Epithelial cell of proximal tubule (primary cell): ENCODE measurements at regions not wholly inside any gene's neighbourhood (a gene's known extent, or its start where the extent isn't known, plus 50 kb on each side); places are given as distances from the start of the nearest gene placed in this dataset.
A peak's percentile ranks its signal among the peaks of the same experiment; 100 is the strongest.

Experiments used
- DNase-seq: peaks from one replicate; pipeline ENCODE4 v3.0.0-alpha.2; 2011; ENCODE audit warnings: low read depth
- H3K4me3 ChIP-seq: 2 replicates; pipeline ENCODE4 v1.5.1; 2011; ENCODE audit warnings: low read depth, mild to moderate bottlenecking, low read length
- CTCF ChIP-seq: conservative IDR thresholded peaks from 2 replicates; pipeline ENCODE4 v1.5.1; 2012; ENCODE audit warnings: low read depth, mild to moderate bottlenecking, low read length

DNA sequence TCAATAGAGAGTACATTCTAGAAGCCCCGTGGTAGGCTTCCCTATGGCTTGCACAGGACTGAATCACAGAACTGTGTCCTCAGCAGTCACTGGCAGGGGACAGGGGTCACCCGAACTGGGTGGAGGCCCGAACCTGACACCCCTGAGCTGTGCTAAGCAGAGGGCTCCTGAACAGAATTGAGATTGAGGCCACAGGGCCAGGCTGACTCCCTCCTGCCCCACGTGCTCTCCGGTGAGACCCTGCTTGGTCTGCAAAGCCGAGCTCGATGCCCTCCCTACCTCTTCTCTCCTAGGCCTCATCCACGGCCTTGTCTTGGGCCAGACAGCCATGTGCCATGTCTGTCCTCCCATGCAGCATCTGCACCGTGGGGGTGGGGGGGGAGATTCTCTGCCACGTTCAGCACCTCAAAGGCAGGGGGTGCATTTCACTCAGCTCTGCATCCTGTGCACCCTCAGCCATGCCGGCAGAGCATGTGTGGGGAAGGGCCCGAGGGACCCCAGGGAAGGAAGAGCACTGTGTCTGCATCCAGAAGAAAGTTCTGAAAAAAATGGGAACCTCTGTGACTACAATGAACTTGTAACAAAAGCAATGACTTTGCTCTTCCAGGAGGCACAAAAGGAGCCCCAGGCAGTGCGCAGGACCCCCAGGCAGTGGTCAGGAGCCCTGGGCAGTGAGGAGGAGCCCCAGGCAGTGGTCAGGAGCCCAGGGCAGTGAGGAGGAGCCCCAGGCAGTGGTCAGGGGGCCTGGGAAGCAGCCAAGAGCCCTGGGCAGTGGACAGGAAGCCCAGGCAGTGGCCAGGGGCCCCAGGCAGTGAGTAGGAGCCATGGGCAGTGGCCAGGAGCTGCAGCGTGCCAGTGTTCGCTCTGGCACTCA lies 76.7 kb upstream of the SEPTIN5 start:
- DNase-seq, result no peak
- no peak for TF ChIP-seq CTCF
- no peak overlapping the region for H3K4me3 ChIP-seq

DNA sequence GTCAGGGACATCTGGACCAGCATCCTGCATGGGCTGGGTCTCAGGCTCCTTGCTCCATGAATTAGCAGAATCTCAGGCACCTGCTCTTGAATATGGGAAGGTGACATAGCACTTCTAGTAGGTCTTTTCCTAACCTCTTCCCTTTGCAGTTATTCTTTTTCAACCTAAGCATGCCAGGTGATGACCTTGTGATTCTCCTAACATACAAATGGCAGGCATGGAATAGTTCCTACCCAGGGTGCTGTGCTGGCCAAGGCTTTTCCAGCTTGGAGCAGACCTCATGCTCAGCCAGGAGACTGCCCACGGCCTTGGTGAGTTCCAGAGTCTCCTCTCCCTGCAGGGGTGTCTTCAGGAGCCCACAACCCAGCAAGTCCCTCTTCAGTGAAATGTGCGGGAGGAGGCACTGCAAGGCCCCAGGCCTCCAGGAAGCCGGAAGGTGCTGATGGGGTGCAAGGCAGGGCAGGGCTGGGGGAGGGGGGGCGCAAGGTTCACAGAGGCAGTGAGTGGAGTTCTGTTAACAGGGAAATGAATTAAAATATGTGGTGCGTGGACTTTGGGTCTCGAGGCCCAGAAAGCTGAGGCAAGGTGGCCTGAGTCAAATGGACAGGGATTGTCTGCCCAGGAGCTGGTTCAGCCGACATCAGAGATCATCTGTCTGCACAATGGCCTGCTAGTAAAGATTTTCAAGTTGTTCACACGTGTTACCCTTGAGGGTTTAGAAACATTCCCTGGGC lies 75.9 kb upstream of the SEPTIN5 start:
- no peak for TF ChIP-seq CTCF
- no peak for DNase-seq
- H3K4me3 ChIP-seq, result no peak overlapping the region

- no peak for TF ChIP-seq CTCF
- no peak overlapping the region for H3K4me3 ChIP-seq
- no peak for DNase-seq
These were observed 74.6 kb upstream of the SEPTIN5 start for GRCh38 chr22:19639610-19640135.

GRCh38 chr22:19640306-19640705 lies 74.0 kb upstream of the SEPTIN5 start:
- H3K4me3 ChIP-seq, result no peak overlapping the region
- TF ChIP-seq CTCF, result no peak
- no peak for DNase-seq

DNA sequence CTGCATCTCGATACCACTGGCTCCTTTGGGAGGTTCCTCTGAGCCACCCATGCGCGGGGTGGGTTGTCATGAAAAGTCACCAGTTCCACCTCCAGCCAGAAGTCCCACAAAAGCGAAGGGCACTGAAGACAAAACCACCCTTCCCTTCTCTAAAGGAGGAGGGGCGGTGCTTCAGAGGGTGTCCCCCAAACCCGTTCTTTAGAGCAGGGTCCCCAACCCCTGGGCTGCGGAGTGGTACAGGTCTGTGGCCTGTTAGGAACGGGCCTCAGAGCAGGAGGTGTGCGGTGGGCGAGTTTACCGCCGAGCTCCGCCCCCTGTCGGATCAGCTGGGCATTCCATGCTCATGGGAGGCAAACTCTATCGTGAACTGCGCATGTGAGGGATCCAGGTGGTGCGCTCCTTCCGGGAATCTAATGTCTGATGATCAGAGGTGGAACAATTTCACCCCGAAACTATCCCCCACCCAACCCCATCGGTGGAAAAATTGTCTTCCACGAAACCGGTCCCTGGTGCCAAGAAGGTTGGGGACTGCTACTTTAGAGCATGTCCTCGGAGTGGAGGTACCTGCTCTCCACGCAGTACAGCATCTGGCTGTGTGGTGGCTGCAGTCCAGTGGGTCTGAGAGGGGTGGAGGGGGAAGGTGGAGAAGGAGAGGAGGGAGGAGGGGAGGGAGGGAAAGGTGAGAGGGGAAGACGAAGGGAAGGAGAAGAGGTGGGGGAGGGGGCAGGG lies 72.9 kb upstream of the SEPTIN5 start:
- no peak for DNase-seq
- H3K4me3 ChIP-seq, result no peak overlapping the region
- TF ChIP-seq CTCF, result peak; percentile 39

DNA sequence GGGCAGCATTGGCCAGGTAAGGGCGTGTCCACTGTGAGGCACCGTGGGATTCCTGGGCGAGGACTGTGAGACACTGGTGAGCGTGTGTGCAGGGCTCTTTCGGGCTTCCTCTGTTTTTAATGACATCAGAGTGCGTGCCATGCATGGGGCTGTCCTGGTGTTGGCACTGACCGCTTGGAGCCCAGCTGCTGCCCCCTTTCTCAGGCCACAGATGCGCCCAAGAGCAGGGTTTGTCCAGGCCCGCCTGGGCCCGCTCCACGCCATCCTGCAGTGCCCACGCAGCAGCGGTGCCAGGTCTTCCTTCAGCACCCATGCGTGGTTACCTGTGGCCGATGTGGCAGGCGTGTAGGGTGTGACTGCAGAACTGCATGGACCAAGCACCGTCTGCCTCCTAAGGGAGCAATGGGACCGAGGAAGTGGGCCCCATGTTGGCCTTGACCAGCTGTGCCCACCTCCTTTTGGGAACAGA lies 72.3 kb upstream of the SEPTIN5 start:
- no peak overlapping the region for H3K4me3 ChIP-seq

More for the DNA sequence above, 72.3 kb upstream of the SEPTIN5 start:
- no peak for TF ChIP-seq CTCF
- no peak for DNase-seq
